GM19240 (cell line): ENCODE measurements at regions not wholly inside any gene's neighbourhood (a gene's known extent, or its start where the extent isn't known, plus 50 kb on each side); places are given as distances from the start of the nearest gene placed in this dataset.

Experiments used
- DNase-seq: peaks from one replicate; pipeline ENCODE4 v3.0.0; 2011; ENCODE audit warnings: low spot score; ENCODE audit not compliant: insufficient read length

DNA sequence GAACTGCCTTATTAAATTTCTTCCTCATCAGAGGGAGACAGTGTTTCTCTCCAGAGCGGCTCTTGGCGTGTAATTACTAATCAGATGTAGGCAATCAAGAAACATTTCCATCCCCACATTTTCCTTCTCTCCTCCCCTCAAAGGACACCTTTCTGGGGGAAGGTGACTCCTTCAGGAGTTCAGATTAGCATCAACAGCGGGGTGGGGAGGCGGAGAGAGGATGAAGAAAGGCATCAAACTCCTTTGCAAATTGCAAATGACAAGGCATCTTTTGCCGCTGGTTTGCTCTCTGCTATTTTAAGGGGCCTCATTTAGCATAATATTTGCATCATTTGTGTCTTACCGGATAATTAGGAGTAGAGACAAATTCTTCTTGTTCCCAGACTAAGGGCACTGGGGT, 231.7 kb upstream of the SRRM4 start:
- no peak for DNase-seq

DNA sequence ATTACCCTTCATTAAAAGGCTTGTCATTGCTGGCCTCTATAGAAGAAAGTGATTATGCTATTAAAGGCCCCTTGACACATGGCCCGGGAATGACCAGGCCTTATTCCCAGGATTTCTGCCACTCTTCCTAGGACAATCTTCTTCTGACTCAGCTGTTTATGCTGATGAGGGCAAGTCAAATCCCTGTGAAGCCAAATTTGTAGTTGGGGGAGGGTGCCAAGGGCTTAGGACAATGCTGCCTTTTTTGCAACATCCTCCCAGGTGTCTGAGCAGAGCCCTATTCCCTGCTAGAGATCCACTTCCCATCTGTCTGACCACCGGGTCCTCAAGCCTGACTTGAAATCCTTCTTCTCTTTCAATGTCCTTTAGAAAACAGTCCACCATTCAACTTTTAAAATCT, 230.7 kb upstream of the SRRM4 start:
- DNase-seq, result no peak

DNA sequence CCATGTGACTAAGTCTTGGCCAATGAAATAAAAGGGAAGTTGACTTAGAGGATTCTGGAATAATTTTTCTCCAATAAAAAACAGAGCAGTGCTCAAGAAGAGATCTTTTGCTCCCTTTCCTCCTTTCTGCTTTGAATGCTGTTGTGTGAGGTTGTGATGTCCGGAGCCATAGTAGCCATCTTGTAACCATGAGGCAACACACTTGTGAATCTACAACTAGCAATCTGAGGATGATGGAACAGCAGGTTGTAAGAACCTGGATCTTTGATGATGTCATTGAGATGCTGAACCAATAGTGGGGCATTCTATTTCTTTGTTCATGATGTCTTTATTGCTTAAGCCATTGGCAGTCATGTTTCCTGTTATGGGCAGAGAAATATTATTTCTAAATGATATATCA, 230.0 kb upstream of the SRRM4 start:
- DNase-seq, result no peak

DNA sequence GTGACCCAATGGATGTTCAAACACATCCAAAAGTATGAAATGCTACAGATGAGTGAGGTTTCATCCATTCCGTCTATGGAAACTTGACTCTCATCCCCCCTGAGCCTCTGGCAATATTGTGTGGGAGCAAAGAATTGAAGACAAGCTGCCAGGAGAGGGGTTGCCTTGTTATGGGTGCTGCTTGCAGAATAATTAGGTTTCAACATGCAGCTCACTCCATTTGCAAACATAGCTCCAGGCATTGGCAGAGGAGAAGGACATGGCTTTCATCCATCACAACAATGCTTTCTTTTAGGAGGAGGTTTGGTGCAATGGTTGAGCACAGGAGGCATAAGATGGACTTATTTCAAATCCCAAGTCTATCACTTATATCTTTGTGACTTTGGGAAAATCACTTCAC, 220.7 kb upstream of the SRRM4 start:
- no peak for DNase-seq

DNA sequence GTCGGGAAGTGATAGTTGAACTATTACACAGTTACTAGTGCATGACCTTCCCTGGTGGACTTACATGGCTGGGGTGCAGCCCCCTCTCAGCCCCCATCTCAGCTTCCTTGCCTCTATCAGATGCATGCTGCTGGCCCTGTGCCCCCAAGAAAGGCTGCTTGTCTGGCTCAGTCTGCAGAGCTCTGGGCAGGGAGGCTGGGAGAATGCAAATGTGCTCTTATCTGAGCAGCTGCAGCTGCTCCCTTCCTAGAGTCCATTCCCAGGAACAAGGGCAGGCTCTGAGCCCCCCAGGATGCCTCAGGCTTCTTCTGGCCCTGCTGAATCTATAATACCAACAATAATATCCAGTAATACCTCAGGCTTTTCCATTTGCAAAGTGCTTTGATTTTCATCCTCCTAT, 218.1 kb upstream of the SRRM4 start:
- no peak for DNase-seq

DNA sequence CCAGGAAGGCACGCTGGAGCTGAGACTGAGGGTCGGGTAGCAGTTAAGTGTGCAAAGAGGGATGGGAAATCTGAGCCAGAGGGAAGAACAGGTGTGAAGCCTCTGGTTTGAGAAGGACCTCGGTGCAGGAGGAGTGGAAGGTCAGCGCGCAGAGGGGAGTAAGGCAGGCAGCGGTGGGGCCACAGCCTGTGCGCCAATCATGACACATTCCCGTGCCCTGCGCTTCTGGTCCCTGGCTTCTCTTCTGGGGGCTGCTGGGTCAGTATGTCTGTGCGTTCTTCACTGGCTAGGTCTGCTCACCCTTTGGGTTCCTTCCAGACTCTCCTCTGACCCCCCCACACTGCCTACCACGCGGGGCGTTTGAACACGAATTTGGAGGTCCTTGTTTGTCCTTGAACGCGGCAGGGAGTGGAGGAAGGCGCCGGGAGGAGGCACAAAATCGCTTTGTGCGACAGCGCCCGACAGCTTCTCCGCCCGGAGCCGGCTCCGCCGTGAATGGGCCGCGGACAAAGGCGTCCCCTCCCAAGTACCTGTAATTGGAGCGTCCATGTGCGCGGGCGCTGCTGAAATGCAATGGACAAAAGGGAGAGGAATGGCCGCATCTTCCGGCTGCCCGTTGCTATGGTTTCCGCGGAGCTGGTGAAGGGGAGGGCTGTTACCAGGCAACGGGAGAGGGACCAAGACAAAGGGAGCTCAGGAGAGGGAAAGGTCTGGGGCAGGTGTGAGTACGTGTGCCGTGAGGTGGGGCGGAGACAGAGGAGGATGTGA, 207.2 kb upstream of the SRRM4 start:
- no peak for DNase-seq

DNA sequence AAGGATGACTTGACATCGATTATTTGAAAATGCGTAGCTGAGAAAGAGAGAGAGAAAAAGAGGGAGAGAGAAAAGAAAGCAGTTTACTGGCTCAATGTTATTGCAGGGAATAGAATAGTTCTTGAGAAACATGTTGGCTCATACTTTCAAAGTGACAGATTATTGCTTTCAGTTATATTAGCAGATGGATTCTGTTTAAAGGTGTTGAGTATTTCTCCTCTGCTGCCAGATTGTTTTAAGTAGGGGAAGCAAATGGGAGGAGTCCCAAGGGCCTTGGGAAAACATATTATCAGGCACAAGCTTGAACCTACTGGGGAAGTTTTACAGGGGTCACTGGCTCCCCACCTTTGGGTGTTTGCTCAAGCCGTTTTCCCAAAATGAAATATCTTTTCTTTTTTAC, 203.8 kb upstream of the SRRM4 start:
- no peak for DNase-seq

DNA sequence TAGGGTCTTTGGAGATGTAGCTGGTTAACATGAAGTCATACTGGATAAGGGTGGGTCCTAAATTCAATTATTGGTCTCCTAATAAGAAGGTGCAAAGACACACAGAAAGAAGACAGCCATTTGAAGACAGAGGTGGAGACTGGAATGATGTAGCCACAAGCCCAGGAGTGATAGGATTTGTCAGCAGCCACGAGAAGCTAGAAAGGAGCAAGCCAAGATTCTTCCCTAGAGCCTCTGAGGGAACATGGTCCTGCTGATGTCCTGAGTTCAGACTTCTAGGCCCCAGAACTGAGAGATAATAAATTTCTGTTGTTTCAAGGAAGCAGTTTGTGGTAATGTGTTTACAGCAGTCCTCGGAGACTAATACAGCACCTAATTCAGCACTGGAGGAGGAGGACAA, 203.3 kb upstream of the SRRM4 start:
- no peak for DNase-seq

DNA sequence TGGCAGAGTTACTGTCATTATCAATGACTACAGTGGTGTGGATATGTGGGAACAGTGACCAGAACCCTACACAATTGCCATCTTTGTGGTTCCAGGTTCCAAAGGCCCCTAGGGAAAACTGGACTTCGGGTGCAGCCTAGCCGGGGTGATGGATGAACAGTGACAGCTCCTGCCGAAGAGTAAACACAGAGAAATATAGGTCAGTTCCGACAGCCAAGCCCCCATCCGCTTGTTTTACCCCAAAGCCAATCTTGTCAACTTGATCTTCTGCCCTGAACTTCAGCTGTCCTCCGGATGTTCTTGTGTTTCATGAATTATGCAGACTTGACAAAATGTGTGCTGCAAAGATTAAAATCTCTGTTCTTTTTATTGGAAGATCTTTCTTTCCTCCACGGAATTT, 200.4 kb upstream of the SRRM4 start:
- no peak for DNase-seq

DNA sequence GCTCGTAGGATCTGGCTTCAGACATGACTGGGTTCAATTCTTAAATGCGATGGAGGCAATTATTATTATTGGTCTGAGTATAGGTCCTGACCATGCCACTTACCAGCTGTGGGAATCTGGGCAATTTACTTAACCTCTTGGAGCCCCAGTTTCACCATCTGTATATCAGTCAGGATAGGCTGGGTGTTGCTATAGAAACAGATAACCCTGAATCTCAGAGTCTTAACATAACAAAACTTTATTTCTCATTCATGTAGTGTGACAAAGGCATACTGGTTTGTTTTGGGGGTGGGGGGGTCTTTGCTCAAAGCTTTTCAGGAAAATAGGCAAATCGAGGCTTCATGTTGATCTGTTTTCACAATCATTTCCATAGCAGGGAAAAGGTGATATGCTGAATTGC, 199.6 kb upstream of the SRRM4 start:
- no peak for DNase-seq

DNA sequence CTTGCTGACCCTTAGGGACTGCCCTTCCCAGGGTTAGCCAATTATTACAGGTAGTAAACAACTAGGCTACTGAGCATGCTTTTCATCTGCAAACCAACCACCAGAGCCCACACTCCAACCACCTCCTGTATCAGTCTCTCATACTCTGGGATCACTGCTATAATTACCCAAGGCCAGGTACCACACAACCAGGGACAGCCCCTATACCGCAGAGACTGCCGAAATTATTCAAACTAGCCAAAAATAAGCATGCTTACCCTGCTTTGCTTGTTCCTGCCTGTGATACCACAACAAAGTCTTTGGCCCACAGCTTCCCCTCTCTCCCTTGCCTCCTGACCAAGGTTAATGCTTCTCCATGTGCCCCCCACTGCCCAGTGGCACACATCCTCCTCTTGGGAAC, 197.6 kb upstream of the SRRM4 start:
- DNase-seq, result no peak

DNA sequence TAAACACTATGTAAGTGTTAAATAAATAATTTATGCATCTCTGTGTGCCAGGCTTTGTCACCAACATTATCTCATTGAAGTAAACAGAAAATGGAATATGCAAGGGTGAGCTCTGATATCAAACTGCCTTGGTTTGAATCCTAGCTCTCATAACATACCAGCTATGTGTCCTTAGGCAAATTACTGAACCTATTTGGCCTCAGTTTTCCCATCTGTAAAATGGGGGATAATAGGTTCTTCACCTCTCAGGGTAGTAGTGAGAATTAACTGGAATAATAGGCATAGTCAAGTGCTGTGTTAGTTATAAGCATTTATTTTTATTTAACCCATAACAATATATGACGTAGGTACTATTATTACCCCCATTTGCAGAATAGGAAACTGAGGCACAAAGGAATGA, 190.8 kb upstream of the SRRM4 start:
- no peak for DNase-seq

DNA sequence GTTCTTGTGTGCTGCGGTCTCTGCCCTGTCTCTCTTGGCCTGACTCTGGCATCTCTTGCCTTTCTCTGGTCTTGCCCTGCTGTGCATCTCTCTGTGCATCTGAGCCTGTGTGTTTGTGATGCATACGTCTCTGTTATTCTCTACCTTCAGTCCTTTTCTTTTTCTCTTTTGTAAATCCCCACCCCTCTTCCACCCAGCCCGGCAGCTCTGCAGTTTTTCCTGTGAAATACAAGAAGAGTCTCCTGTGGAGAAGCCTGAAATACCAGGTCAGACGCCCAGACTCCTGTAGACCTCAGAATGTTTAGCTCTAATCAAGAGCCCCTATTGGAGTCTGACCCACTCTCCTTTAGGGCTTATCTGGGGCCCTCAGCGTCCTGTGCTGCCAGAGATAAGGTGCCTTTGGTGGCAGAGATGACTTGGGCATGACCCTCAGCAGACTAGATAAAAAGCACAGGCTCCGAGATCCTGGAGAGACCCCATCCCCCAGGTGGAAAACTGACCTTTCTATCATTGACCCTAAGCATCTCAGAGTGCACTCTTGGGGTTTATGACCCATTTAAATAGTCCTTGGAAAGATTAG, 167.5 kb upstream of the SRRM4 start:
- DNase-seq, result no peak

DNA sequence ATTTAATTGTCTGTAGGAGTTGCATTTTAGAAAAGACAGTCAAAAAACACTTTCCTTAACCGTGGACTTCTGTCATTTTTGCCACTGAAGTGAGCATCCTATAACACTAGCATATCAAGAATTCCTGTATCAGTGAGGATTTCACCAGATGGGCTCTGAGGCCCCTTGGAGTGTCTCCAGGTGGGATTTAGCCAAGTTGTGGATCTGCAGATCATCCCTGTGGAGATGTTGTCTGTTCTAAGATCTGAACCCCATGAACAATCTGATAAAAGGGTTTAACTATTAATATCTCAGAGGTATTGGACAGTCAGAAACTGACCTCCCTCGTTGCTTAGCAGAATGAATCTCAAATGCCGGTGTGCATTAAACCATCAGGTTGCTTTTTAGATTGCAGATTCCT, 165.0 kb upstream of the SRRM4 start:
- DNase-seq, result no peak

DNA sequence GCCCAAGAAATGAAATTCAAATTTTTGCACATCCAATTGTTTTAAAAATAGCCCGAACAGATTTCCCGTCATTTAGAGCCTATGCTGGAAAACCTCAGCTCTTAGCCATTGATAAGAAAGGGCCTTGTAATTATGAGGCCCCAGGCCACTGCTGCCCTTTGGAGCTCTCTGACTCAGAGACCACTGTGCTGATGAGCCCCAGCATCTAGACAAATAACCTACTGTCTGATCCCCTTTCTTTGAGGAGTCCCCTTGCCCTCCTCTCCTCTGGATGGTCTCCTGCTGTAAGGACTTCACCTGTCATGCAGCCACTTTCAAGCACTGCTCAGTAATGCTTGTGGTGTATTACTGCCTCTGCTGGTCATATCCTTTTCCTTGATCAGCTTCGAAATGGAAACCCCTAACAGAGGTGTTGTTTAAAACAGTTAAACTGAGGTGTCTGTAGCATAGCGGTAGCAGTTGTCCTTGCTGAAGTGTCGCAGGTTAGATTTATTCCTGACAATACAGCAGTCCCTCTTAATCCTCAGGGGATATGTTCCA, 159.9 kb upstream of the SRRM4 start:
- DNase-seq, result no peak

DNA sequence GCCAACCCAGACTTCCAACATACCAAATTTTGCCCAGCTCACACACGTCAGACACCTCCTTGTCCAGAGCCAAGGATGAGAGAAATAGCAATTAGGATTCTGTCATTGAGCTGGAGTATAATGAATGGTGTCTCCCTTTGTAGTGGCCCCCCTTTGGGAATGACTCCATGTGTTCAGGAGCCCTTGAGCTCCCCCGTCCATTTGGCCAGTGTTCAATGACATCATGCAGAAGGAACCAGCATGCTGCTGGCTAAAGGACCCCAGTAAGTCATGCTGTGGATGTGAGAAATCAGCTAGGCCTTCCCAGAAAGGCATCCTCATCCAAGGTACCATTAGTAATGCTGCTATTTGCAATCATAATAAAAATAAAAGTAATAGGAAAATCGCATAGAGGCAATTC, 158.8 kb upstream of the SRRM4 start:
- no peak for DNase-seq

DNA sequence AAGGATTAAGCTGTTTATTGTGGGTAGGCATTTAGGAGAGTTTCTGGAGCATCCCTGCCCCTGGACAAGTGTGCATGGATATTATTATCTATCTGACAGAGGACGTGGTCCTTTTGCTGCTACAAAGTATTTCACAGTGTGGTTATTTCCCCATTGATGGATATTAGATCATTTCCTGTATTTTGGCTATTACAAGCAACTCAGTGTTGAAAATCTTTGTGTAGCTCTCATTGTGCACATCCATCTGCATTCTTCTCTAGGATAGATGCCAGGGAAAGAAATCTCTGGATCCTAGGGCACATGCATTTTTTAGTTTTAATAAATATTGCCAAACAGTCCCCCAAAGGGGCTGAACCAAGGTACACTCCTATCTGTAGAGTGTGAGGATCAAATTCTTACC, 154.3 kb upstream of the SRRM4 start:
- DNase-seq, result no peak

DNA sequence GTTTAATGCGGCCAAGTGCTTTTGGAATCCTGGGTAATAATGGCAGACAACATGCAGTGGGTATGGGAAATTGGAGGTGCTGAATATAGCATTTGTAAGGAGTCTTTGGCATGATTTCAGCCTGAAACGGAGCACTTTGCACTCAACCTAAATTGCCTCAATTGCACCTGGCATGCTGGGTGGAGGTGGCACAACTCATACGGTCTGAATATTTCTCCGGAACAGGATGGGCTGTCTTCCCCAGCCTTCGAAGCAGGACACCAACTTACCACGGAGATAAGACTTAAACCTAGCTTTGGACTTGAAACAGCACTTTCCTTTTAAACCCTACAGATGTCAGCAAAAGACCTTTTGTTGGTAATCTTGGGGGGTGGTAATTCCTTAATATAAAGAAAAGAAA, 153.7 kb upstream of the SRRM4 start:
- DNase-seq, result no peak

DNA sequence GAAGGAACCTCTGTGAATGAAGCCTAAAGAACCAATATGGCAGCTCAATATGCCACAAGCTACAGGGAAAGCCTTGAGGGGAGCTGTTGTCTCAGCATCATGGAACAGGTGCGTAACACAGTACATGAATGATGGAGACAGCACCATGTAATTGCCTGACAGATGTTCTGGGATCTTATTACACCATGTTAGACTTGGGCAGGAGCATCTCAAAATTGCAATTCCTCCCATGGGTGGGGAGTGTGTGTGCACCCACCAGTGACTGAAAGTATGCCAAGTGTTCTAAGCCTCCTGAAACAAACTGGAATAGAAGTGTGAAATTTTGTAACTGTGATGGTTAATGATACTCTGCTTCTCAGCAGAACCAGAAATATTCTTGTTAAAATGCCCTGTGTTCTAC, 151.0 kb upstream of the SRRM4 start:
- DNase-seq, result no peak

DNA sequence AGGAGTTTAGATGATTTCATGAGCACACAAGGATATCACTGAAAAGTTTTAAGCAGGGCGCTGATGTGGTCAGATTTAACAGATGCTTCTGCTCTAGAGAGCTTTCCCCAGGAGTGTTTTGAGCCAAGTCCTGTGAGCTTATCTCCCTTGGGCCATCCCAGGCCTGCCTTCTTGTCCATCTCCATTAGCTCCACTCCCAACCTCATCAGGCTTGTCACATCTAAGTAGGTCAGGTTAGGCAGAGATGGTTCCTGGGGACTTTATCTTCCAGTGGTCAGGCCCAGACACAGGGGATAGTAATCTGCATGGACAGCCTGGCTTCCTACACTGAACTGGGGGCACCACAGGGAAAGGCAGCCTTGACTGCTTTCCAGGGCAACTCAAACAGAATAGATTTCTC, 145.4 kb upstream of the SRRM4 start:
- no peak for DNase-seq

DNA sequence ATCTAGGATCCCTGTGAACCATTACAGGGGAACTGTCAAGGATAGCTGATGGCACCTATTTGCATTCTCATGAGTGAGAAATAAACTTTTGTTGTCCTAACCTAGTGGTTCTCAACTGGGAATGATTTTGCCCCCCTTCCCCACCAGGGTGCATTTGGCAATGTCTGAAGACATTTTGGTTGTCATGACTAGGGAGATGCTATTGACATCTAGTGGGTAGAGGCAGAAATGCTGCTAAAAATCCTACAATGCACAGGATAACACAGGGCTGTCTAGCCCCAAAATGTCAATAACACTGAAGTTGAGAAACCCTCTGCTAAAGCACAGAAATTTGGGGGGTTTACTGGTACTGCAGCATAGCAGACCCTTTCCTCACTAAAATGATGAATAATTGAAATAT, 140.9 kb upstream of the SRRM4 start:
- no peak for DNase-seq

DNA sequence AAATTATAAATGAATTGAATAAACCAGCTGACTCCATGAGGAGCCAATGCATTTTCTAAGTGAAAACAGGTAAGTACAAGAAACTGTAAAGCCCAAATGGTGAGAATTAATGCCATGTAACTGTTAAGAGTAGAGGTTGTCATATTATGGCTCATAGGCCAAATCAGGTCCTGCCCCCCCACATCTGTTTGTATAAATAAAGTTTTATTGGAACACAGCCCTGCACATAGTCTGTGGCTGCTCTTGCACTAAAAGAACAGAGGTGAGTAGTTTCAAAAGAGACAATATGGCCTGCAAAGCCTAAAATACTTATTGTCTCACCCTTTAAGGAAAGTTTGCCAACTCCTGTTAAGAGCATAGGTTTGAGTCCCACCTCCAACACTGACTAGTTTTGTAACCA, 140.5 kb upstream of the SRRM4 start:
- no peak for DNase-seq

DNA sequence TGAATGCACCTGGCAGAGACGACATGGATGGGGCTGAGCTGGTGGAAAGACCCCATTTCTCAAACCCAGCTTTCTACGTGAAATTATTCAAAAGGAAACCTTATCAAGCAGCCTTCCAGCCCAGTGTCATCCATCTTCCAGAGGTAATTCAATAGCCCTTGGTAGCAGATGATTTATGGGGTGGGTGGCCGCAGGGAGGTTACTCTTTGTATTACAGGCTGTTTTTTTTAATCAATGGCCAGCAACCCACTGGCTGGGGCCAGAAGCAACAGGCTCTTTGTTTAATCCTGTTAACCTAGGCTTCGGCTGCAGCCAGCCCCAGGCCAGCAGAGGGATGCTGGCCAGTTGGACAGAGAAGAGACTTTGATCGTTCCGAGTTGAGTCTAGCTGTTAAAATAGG, 139.8 kb upstream of the SRRM4 start:
- no peak for DNase-seq
